SKM-1 (cell line): ENCODE measurements at regions not wholly inside any gene's neighbourhood (a gene's known extent, or its start where the extent isn't known, plus 50 kb on each side); places are given as distances from the start of the nearest gene placed in this dataset.

Experiments
- DNase-seq: peaks from one replicate; lab custom pipeline; 2025; ENCODE audit not compliant: unreplicated experiment; lab: John Stamatoyannopoulos, UW

DNA sequence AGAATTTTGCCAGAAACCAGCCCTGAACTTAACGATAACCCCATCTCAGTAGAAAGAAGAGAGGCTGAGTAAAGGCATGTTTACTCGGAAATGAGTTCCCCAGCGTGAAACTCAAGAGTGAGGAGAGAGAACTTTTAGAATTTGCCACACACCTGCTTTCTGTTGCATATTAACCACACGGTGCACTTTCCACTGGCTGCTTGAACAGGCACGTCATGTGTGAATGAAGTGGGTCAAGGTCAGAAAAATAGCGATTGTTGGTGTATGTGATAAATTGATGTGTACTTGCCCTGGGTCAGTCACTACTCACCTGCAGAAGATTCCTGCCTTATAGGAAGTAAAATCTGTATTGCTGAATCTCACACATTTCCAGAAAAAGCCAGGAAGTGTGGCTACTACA lies 395.7 kb downstream of the TRIML1 start:
- no peak for DNase-seq

- DNase-seq: no peak
These were observed 397.6 kb downstream of the TRIML1 start for GRCh38 chr4:188536826-188537225.

GRCh38 chr4:188550296-188550695 lies 411.1 kb downstream of the TRIML1 start:
- no peak for DNase-seq

DNA sequence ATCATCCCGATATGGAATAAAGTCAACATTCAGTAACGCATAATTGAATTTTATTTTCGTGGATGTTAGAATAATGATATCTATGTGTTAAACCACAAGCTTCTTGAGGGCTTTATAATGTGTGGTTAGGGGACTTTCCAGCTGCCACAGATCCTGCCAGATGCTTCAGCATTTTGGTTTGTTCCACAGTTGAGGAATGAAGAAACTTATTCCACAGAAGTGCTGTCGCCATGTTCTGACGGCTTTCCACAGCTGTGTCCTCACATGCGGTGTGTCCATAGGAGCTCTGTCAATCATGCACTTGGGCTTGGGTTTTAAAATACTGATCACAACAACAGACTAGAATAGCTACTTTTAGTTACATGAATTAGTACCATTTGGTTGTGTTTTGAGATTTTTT lies 411.9 kb downstream of the TRIML1 start:
- DNase-seq: no peak

- DNase-seq: no peak
These were observed 413.6 kb downstream of the TRIML1 start for GRCh38 chr4:188552741-188553275.

DNA sequence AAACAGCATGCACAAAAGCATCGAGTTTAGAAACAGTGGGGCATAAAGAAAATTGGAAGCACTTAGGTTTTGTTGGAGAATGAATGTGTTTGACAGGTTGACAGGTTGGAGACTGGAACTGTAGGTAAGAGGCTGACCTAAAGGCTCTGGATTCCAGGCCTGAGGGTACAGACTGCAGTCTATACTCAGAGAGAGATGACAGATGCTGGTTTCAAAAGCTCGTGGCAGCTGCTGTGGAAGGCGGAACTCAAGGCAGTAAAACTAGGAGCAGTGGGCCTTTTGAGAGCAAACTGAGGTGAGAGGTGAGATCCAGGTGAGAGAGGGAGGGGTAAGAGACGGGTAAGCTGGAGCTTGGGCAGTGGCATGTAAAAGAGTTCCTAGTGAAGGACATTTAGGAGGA lies 415.2 kb downstream of the TRIML1 start:
- DNase-seq: no peak

- DNase-seq: no peak
These were observed 433.9 kb downstream of the TRIML1 start for GRCh38 chr4:188573104-188573503.

DNA sequence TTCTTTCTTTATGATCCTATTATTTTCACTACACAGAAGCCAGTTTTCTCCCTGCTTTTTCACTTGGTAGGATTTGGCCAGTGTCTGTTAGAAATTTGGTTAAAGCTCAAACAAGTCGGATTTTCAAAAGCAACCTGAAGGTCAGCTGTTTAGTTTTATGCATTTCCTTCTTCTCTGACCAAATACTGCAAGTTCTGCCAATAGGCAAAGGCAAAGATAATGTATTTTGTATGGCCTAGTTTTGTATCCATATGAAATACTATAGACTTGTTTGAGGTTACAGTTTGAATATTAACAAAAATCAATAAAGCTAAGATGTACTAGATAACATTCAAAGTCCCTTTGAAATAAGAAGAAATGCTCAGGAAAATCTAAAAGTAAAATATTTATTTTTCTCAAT lies 439.4 kb downstream of the TRIML1 start:
- DNase-seq: no peak

DNA sequence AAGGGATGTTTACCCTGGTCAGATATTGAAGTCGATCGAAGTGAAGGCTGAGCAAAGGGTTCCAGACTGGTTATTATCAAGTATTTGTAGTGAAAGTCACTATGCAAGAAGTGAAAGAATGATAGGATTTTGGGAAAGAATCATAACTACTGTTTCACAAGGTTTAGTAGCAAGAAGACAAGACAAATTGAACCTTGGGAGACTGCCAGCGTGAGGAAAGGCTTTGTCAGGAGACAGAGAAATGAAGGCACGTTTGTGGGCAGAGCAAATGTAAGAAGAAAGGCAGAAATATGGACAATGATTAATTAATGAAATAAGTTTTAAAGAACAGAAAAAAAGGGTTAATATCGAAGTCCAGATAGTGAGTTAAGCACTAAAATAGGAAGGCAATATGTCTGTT lies 456.8 kb downstream of the TRIML1 start:
- no peak for DNase-seq

GRCh38 chr4:188603646-188604045 lies 464.4 kb downstream of the TRIML1 start:
- no peak for DNase-seq

DNA sequence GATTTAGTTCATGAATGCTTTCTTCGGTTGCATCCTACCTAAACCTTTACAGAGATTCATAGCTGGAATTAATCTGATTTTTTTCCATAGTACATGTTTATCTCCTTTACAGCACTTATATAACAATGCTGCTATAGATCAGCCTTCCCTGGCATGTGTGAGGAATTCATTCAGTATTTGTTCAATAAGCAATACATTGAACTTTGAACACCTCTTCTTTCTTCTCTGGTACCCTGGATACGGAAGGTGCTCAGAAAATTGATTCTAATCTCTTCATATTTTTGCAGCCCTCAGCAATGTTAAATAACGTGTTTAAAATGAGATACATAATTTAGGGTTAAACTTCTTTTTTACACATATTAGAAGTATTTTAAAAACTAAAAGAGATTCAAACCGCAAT lies 467.4 kb downstream of the TRIML1 start:
- no peak for DNase-seq

DNA sequence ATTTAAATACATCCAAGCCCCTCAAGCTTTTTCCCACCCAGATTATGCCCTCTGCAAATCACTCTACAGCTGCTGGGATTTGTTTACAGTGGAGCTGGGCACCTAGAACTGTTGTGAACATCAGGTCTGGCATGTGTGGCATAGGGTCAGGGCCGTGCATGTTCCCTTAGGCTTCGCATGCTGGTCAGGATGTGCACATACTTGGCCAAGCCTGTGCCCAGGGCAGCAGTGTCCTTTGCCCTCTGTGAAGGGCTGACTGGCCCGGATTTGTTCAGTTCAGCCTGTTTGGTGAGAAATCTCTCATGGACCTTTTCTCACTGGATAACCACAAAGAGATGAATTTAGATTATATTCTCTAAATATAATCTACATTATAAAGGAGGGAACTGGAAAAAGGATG lies 471.9 kb downstream of the TRIML1 start:
- no peak for DNase-seq

DNA sequence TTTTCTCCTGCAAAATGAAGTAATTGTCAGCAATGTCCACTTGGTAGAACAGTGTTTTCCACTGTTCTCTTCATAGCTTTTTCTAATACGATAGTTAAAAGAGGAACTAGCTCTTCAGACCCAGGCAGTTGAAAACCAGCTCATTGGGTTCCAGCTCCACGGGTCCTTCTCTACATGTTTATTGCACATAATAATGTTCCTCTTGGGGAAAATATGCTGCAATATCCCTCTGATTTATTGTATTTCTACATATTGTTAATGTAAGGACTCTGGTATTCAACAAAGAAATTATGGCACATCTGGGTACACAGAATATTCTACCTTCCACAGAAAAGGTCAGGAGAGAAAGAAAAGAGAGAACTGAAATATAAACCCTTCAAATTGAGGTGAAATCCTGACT lies 473.4 kb downstream of the TRIML1 start:
- DNase-seq: no peak

GRCh38 chr4:188613976-188614375 lies 474.7 kb downstream of the TRIML1 start:
- no peak for DNase-seq

DNA sequence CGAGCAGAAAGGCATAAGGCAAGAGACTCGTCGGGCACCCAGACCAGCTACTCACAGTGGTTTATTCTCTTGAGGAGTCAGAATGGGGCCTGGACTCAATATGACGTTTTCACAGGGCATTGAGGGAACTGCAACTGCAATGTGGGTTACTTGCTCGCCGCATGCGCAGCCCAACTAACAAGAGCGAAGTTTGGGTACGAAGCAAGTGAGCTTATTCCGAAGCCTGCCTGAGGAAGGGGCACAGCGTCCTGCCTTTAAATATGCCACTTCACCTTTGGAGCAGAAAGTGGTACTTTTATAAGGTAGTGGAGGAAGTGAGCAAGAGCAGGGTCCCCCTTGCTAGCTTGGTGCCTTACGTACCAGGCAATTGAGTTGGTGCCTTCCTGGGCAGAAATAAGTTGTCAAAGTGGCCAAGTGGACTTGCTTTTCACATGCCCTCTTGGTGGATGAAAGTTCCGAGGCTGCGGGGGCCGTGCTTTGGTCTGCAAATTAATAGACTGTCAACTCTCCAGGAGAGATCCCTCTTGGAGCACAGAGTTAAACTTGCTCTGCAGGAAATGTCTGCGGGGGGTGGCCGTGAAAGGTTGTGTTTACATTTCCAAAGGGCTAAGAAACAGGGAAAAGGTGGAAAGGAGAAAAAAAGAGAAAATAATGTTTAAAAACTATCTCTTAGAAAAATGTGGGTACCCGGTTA lies 480.4 kb downstream of the TRIML1 start:
- DNase-seq: no peak

DNA sequence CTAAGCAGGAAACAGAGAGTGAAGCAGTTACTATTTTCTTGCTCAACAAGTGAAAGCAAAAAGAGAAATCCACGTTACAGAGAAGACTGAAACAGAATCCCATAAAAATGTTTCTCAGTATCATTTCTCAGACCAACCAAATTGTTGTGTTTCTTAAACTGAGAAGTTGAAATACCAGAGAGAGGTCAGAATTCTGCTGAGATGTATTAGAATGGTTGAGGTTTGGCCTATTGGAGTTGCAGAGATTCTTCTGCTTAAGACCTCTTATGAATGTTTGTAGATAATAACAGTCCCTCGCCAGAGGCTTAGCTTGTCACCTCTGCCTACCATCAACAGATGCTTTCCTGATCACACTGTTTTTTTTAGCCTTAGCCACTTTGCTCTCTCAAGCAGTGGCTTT lies 481.4 kb downstream of the TRIML1 start:
- no peak for DNase-seq

- DNase-seq: no peak
These were observed 484.1 kb downstream of the TRIML1 start for GRCh38 chr4:188623314-188623854.

DNA sequence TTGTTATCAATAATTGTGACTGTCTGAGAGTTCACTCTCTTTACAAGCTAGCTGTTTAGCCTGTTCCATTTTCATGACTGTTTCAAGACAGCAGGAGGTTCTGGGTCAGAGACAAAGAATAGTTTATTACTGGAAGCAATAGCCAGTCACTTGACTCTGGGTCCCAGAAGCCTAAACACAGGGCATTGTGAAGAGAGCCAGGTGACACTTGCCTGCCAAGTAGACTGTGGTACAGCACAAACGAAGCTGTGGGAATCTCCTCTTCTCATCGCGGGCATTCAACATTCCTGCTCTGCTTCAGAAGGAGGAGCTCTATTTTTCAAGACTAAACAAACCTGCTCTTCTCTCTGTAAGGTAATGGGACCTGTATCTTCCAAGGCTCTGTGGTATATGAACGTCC lies 485.1 kb downstream of the TRIML1 start:
- DNase-seq: no peak

- no peak for DNase-seq
These were observed 488.7 kb downstream of the TRIML1 start for GRCh38 chr4:188627892-188628291.

DNA sequence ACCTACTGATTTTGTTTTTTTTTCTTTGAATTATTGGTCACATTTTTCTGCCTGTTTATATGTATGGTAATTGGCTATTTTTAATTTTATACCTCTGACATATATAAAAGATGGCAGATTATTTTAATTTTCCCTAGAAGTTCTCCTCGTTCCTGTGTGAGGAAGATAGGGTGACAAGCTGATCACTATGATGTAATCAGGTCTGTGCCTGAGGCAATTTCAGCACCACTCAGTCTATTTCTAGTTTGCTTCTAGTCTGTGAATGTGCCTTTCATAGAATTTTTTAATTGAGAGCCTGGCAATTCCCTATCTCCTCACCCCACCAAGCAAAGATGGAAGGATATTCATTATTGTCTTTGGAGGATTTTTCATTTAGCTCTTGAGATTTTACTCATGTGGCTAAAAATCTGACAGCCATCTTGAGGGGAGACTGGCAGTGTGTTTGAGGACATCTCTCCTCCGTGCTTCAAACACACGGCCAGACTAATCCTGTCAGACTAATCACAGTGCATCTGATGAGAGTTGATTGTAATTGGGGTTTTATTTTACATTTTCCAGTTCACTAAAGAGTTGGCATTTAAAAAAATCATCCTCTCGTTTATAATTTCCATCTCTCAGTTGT lies 500.3 kb downstream of the TRIML1 start:
- DNase-seq: no peak

GRCh38 chr4:188647820-188648370 lies 508.7 kb downstream of the TRIML1 start:
- no peak for DNase-seq

DNA sequence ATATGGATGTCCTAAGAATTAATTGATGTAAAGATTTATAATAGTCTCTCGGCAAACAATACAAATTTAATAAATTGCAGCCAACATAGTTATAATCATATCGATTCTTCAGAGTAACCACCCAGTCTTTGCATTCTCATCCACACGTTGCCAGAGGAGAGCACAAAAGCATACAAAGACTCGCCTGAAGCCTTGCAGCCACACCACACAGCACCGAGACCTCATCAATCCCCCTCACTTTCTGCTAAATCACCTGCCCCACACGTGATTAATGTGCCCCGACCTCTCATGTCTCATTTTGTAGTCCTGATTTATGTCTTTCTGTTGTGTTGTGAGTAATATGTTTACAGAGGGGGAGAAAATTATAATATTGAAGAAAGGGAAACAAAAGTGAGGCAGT lies 510.4 kb downstream of the TRIML1 start:
- DNase-seq: no peak
